D721Med (cell line): ENCODE measurements at regions not wholly inside any gene's neighbourhood (a gene's known extent, or its start where the extent isn't known, plus 50 kb on each side); places are given as distances from the start of the nearest gene placed in this dataset.

Experiments
- DNase-seq: peaks from one replicate; pipeline ENCODE4 v3.0.0; 2011; ENCODE audit warnings: low spot score; ENCODE audit not compliant: insufficient read length
- FAIRE-seq: peaks from 2 replicates; lab custom pipeline; 2011; peaks lifted over from hg19 to GRCh38; lab: Jason Lieb, UNC
- TF ChIP-seq, protein P1 (sequence below): IDR thresholded peaks from 2 replicates; pipeline ENCODE4 v1.5.1; 2012; ENCODE audit warnings: mild to moderate bottlenecking, control low read depth; ENCODE audit not compliant: insufficient read depth; ENCODE audit errors: missing control alignments

- no peak for DNase-seq
- TF ChIP-seq, protein P1, sequence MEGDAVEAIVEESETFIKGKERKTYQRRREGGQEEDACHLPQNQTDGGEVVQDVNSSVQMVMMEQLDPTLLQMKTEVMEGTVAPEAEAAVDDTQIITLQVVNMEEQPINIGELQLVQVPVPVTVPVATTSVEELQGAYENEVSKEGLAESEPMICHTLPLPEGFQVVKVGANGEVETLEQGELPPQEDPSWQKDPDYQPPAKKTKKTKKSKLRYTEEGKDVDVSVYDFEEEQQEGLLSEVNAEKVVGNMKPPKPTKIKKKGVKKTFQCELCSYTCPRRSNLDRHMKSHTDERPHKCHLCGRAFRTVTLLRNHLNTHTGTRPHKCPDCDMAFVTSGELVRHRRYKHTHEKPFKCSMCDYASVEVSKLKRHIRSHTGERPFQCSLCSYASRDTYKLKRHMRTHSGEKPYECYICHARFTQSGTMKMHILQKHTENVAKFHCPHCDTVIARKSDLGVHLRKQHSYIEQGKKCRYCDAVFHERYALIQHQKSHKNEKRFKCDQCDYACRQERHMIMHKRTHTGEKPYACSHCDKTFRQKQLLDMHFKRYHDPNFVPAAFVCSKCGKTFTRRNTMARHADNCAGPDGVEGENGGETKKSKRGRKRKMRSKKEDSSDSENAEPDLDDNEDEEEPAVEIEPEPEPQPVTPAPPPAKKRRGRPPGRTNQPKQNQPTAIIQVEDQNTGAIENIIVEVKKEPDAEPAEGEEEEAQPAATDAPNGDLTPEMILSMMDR = no peak
- FAIRE-seq = no peak
Measured at GRCh38 chr9:129313331-129313955, 135.4 kb upstream of the IER5L start.

GRCh38 chr9:129312251-129313122 lies 134.4 kb upstream of the IER5L start:
- TF ChIP-seq, protein P1 = no peak
- no peak for FAIRE-seq

GRCh38 chr9:129311643-129312042 lies 133.6 kb upstream of the IER5L start:
- TF ChIP-seq, protein P1 = no peak
- FAIRE-seq = no peak
- no peak for DNase-seq

More at GRCh38 chr9:129312251-129313122, 134.4 kb upstream of the IER5L start:
- DNase-seq = no peak

- no peak for FAIRE-seq
- DNase-seq = no peak
- TF ChIP-seq, protein P1 = no peak
Measured at GRCh38 chr9:129310666-129311350, 132.7 kb upstream of the IER5L start.

DNA sequence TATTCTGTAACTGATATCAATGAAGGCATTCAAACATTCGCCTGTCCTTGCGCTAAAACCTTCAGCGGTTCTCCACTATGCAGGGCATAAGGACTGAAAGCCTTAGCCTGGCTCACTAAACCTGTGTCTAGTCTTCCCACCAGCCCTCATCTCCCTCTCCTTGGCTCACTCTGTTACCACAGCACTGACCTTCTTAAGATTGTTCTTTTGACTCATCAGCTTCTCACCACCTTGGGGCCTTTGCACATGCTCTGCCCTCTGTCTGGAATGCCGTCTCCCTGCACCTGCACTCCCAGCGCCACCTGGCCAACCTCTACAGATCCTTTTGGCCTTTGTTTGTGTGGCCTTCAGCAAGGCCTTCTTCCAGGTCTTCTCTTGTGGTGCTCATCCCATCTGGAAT lies 131.8 kb upstream of the IER5L start:
- DNase-seq (no peak), FAIRE-seq (no peak)
- TF ChIP-seq, protein P1 = no peak

DNA sequence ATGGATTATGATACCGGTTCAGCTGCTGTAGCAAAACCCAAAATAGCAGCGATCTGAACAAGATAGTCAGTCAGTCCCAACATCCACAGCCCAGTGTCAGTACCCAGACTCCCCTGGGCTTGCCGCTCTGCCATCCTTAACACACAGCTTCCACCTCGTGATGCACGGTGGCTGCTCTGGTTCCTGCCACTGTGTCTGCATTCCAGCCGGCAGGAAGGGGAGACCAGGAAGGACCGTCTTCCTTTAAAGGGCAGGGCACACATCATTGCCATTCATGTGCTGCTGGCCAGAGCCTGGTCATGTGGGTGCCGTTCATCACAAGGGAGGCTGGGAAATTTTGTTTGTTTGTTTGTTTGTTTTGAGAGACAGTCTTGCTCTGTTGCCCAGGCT lies 131.0 kb upstream of the IER5L start:
- FAIRE-seq = no peak
- no peak for DNase-seq
- TF ChIP-seq, protein P1 = no peak
